Skeletal muscle cell (primary cell): ENCODE measurements at regions not wholly inside any gene's neighbourhood (a gene's known extent, or its start where the extent isn't known, plus 50 kb on each side); places are given as distances from the start of the nearest gene placed in this dataset.

Experiments used
- DNase-seq: peaks from one replicate; pipeline ENCODE4 v3.0.0-alpha.2; 2010; ENCODE audit warnings: low read depth
- H3K4me3 ChIP-seq: 2 replicates; pipeline ENCODE4 v1.5.1; 2011; ENCODE audit warnings: low read depth, mild to moderate bottlenecking, control low read depth, low read length, moderate library complexity

DNA sequence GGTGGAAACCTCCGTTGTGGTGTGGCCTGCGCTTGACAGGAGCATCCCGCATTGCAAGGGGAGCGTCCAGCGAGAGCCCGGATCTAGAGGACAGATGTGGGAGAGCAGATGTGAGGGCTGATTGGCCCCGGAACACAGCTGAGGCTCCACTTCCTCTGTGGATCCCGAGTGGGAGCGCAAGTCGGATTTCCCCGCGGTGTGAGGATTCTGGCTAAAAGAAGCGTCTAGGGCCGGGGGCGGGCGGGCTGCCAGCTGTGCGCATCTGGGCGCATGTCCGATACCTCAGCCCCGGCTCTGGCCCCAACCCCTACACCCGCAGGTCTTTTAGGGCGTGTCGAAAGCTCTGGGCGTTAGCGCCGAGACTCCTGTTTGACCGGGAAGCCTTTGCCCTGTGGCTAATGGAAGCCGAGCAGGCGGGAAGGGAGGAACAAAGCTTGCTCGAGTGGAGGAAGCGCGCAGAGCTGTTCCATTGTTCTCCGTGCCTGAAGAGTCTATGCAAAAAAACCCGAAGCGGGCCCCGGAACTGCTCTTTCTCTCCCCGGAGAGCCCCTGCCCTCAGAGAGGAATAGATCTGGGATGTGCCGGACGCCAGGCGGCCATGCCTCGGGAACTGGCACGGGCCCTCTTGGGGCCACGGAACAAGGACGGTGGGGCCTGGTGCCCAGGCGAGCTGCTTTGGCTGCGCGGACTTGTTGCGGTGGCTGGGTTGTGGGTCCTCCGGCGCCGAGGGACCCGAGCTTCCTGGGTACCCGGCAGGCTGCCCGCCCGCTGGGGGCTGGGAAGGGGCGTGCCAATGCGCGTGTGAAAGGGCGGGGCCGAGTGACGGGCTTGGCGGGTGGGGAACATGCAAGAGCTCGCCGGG, 111.1 kb downstream of the NAV1 start:
- DNase-seq: no peak
- H3K4me3 ChIP-seq: peak overlapping the region; percentile 73

- no peak for DNase-seq
- H3K4me3 ChIP-seq: peak overlapping the region; percentile 73
Measured at GRCh38 chr1:201650623-201650933, 111.7 kb downstream of the NAV1 start.

GRCh38 chr1:201652181-201652580, 113.3 kb downstream of the NAV1 start:
- no peak overlapping the region for H3K4me3 ChIP-seq

GRCh38 chr1:201653233-201653632, 114.3 kb downstream of the NAV1 start:
- no peak overlapping the region for H3K4me3 ChIP-seq
- DNase-seq: no peak

More at GRCh38 chr1:201652181-201652580, 113.3 kb downstream of the NAV1 start:
- DNase-seq: no peak

GRCh38 chr1:201653883-201654282, 115.0 kb downstream of the NAV1 start:
- DNase-seq: no peak
- no peak overlapping the region for H3K4me3 ChIP-seq

DNA sequence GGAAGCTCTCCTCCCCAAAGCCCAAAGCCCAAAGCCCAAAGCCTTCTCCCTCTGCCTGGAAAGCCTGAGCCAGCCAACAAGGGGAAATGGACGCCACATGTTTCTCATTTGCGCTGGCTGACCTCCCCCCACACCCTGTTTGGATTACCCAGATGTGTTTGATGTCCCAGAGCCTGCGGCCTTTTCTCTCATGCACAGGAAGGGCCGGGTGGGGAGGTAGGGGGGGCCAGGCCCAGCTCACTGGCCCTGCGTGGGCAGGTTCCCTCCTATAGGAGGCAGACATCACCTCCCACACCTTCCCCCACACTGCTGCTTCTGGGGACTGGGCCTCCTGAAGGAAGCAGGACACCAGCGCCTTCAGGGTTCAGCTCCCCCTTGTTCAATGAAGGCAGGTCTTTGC, 116.3 kb downstream of the NAV1 start:
- no peak overlapping the region for H3K4me3 ChIP-seq
- DNase-seq: no peak

DNA sequence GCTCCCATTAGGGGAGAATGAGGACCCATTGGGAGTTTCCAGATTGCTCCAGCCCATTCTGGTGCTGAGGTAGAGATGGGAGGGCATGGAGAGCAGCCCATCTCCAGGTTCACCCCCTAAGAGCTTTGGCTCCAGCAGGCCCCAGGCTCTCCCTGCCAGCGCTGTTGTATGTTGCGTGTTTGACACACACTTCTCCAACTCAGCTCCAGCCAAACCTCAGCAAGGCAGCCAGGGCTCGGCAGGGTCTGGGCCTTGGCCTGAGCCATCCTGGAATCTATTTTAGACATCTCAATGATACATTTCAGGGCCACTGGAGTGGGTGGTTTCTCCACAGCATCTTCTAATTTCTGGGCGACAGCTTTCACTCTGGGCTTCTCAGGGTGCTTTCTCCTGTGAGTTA, 117.0 kb downstream of the NAV1 start:
- H3K4me3 ChIP-seq: no peak overlapping the region
- no peak for DNase-seq

DNA sequence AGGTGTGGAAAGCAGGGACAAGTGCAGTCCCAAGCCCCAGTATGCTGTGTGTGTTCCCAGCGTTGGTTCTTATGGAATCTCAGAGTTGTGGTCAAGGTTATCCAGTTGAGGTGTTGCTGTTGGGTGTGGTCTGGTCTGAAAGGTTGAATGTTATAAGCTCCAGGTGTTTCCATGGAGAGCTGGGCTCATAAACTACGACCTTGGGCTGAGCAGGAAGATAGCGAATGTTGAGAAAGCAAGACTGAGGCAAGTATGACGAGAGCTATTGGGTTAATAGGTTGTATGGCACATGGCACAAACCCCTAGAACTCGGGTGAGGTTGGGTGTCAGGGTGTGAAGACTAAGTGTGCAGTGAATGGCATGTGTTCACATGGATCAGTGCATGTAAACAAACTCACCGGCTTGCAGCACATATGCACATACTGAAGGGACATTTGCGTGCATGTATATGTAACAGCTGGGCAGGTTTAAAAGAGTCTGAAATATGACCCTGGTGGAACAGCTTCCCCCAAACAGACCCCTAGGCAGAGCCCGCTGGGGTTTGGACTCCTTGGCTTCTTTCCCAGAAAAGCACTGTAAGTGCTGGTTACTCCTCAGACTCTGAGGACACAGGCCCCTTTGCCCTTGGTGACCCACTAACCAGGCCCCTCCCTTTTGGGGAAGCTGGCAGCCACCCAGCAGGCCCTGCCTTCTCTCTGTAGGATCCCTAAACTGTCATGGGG, 117.5 kb downstream of the NAV1 start:
- no peak overlapping the region for H3K4me3 ChIP-seq
- DNase-seq: peak; percentile 72

DNA sequence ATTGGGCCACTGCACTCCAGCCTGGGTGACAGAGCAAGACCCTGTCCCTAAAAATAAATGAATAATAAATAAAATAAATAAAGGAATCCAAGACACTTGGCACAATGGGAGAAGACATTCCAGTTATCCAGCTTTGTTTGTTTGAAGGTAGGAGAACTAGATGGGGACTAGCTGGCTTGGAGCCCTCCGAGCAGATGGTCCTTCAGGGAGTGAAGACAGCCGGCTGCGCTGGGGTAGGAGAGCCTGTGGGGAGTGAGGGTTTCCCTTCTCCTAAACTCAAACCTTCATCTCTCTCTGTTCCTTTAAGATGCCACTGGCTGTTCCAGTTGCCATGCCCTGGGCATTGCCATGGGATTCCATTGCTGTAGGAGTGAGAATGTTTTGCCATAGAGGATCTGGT, 120.6 kb downstream of the NAV1 start:
- DNase-seq: no peak
- no peak overlapping the region for H3K4me3 ChIP-seq

DNA sequence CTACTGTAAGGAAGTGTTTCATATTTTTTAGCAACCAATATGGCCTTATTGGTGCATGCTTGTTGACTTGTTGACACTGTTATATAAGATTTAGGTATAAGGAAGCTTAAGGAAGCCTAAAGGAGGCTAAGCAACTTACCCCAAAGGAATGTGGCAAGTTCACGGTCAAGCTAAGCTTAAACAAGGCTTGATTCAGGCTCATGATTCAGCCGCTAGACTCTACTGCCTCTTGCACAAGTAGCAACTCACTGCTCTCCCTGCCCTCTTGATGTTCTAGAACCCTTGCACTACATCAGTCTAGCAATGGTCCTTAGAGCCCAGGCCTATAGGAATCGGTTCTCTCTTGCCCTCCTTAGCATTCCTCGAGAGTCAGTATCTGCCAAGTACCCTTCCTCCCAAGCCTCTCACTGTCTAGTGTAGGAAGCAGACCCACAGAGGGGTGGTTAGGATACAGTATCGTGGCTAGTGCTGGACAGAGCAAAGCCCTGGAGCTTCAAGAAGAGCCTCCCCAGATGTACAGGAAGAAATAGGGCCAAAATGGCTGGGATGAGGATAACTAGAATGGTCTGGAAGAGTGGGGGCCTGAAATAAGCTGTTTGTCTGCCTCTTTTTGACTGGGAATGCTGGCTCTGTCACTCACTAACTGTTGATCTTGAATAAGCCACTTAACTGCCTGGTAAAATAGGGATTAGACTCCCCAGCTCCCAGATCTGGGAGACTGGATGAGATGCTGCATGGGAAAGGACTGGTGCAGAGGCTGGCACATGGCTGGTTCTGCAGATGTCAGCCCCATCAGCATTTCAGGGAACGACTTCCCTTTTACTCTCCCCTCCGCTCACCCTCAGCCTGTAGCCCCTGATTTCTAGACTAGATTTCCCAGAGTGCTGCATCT, 122.2 kb downstream of the NAV1 start:
- no peak for DNase-seq
- no peak overlapping the region for H3K4me3 ChIP-seq

DNA sequence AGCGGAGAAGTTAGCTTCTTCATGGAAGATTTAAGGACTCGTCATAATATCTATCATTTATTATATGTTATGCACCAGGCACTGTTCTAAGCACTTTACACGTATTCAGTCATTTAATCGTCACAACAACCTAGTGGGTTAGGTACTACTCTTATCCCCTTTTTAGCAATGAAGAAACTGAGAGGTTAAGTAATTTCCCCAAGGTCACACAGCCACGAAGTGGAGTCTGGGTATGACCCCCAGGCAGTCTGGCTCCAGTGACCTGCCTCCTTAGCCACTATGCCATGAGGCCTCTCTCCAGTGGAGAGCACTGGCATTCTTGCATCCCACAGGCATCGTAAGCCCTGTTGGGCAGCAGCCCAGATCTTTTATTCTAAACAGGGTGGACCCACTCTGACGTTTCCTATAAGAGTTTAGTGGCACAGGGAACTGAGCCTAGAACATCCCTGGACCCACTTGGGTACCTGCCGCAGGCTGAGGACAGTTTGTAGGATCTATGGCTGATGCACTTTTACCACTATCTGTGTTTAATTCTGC, 123.0 kb downstream of the NAV1 start:
- DNase-seq: no peak
- H3K4me3 ChIP-seq: no peak overlapping the region

DNA sequence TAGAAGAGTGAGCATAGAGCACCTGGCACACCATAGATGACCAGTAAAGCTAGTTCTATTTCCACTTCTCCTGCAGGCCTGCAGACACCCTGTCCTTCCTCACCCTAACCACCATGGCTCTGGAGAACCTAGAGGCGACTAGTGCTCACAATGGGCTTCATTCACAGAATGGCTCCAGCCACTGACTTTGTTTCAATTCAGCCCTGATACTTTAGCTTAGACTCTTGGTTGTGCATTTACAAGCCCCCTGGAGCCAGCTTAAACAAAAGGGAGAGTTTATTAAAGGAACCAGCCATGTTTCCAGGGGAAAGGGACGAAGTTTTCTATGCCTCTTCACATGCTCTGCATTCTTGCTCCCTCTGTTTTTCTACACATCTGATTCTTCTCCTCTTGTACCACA, 123.7 kb downstream of the NAV1 start:
- no peak overlapping the region for H3K4me3 ChIP-seq
- DNase-seq: no peak

DNA sequence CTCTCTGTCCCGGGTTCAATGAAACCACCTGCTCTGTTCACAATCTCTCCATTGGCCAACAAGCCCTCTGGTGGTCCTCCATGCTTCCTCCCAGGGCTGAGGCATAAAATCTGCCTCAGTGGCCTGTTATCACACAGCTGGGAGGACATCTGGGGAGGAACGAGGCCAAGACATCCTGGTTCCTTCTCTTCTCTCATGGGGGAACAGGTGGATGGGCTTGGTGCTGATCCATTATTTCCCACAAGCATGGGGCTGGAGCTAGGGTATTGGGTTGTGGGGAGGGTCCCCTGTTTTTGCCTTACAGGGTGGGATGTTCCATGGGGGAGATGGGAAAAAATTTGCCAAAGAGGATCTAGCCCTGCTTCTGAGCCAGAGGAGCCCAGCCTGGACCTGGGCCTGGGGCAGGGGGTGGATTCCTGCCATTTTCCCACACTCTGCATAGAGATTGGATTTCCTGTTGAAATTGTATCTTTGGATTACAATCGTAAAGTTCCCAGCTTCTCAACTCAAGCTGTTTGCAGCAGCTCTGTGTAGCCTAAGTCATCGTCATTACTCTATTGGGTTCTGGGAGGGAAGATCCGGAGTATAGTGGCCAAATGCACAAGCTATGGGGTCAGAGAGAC, 124.7 kb downstream of the NAV1 start:
- DNase-seq: no peak
- no peak overlapping the region for H3K4me3 ChIP-seq

- DNase-seq: no peak
- H3K4me3 ChIP-seq: no peak overlapping the region
Measured at GRCh38 chr1:201665036-201665435, 126.1 kb downstream of the NAV1 start.

DNA sequence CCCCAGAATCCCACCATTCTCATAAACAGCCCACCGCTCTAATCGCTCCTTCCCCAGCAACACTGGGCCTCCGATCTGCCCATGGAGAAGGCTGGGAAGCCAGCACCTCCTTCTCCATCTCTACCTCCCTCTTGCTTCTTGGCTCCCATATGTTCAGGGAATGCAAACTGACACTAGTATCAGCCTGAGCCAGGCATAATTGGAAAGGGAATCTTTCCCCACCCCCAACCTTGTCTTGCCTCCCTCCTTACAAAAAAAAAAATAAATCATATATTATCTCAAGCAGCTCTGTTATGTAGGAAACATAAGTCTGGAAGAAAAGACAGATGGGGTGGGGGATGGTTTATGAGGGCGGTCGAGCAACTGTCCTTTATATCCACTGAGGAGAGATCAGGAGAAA, 127.2 kb downstream of the NAV1 start:
- DNase-seq: no peak
- no peak overlapping the region for H3K4me3 ChIP-seq

DNA sequence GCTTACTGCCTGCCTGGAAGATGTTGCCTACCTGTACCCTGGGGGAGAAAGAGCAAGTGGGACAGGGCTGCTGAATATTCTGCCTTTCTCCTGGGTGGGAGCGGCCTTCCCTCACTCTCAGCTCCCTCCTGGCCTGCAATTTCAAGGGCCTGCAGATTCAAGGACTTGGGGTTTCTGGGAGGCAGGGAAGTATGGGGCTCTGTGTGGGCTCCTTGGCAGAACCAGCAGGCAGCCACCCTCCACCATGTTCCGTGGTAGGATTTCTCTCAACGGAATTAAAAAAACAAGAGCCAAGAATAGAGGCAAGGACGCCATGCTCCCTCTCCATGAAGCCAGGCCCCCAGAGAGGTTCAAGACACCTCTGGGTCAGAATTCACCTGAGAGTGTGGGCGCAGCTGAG, 127.7 kb downstream of the NAV1 start:
- no peak overlapping the region for H3K4me3 ChIP-seq
- DNase-seq: no peak

- no peak overlapping the region for H3K4me3 ChIP-seq
- no peak for DNase-seq
Measured at GRCh38 chr1:201667479-201667878, 128.6 kb downstream of the NAV1 start.

DNA sequence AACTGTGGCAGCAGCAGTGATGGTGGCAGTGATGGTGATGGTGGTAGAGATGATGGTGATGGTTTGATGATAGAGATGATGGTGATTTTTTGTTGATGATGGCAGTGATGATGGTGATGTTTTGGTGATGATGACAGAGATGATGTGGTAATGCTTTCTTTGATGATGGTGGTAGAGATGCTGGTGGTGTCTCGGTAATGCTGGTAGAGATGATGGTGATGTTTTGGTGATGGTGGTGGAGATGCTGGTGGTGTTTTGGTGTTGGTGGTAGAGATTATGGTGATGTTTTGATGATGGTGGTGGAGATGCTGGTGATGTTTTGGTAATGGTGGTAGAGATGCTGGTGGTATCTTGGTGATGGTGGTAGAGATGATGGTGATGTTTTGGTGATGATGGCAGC, 131.6 kb downstream of the NAV1 start:
- no peak overlapping the region for H3K4me3 ChIP-seq
- DNase-seq: no peak

GRCh38 chr1:201672685-201673084, 133.8 kb downstream of the NAV1 start:
- no peak overlapping the region for H3K4me3 ChIP-seq
- DNase-seq: no peak
